ENCODE measurements at regions not wholly inside any gene's neighbourhood (a gene's known extent, or its start where the extent isn't known, plus 50 kb on each side); places are given as distances from the start of the nearest gene placed in this dataset.

DNA sequence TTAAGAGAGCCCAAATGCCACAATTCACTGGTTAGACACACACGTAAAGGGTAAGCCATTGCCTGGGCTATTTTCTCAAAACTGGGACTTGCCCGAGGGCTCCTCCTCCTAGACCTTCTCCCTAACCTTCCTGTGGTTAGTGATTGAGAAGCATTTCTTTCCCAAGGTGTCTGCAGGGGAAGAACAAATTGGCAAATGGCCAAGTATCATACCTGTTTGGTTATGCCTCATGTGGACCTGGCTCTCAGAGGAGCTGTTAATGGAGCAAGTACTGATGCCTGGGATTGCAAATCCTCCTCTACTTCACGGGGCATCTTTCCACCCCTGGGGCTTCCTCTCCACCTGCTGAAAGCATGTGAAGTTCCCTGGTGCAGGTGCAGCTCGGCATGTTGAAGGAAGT, 187.5 kb upstream of the CYRIA start:
- H3K36me3 ChIP-seq (replicated peaks; ENCODE audit: low read depth, low read length): no peaks in the 10 kb centered on the region
- H4K20me1 ChIP-seq (ENCODE audit: insufficient read depth, low read length): no peaks in the 10 kb centered on the region
- TF ChIP-seq, protein P1, sequence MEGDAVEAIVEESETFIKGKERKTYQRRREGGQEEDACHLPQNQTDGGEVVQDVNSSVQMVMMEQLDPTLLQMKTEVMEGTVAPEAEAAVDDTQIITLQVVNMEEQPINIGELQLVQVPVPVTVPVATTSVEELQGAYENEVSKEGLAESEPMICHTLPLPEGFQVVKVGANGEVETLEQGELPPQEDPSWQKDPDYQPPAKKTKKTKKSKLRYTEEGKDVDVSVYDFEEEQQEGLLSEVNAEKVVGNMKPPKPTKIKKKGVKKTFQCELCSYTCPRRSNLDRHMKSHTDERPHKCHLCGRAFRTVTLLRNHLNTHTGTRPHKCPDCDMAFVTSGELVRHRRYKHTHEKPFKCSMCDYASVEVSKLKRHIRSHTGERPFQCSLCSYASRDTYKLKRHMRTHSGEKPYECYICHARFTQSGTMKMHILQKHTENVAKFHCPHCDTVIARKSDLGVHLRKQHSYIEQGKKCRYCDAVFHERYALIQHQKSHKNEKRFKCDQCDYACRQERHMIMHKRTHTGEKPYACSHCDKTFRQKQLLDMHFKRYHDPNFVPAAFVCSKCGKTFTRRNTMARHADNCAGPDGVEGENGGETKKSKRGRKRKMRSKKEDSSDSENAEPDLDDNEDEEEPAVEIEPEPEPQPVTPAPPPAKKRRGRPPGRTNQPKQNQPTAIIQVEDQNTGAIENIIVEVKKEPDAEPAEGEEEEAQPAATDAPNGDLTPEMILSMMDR (IDR thresholded peaks at IDR 0.05; ENCODE audit: low read depth, low read length): no peak
- no peak for TF ChIP-seq EZH2phosphoT487 (IDR thresholded peaks at IDR 0.05; ENCODE audit: low read depth)
- H3K79me2 ChIP-seq (ENCODE audit: low read length): no peaks in the 10 kb centered on the region
- no peak overlapping the region for H3K9ac ChIP-seq (ENCODE audit: low read length)
- no peaks in the 10 kb centered on the region for H3K4me1 ChIP-seq (ENCODE audit: low read length)
- H3K4me3 ChIP-seq (ENCODE audit: low read length): no peak overlapping the region
- H3K4me2 ChIP-seq (ENCODE audit: low read length): no peak overlapping the region
- H3K27ac ChIP-seq (ENCODE audit: low read length): no peak overlapping the region
- H3K27me3 ChIP-seq (ENCODE audit: low read depth, low read length): no peaks in the 10 kb centered on the region
- H2AFZ ChIP-seq (ENCODE audit: low read depth, low read length): no peak overlapping the region
- H3K9me3 ChIP-seq (ENCODE audit: insufficient read depth, low read length): no peaks in the 10 kb centered on the region

DNA sequence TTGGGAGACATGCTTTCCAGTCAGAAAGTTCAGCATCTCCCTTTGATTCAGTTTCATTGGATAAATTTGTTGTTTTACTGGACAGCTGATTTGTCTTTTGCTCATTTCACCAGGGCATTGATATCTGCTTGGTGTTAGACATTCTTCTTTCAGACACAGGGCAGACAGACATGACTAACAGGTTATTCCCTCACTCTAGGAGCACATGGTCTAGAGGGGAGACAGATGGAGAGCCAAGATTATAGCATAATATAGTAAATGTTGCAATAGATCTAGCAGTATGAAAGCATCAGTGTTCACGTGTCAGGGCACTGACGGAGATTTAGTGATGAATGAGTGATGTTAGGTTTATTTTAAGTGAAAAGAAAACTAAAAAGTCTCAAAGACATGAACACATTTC, 187.0 kb upstream of the CYRIA start:
- Histone ChIP-seq H3K9ac (ENCODE audit: low read length) (no peak overlapping the region), H2AFZ (ENCODE audit: low read depth, low read length) (no peak overlapping the region), H3K4me2 (ENCODE audit: low read length) (no peak overlapping the region), H3K9me3 (ENCODE audit: insufficient read depth, low read length) (no peaks in the 10 kb centered on the region), H3K36me3 (replicated peaks; ENCODE audit: low read depth, low read length) (no peaks in the 10 kb centered on the region), H3K4me1 (ENCODE audit: low read length) (no peaks in the 10 kb centered on the region), H4K20me1 (ENCODE audit: insufficient read depth, low read length) (no peaks in the 10 kb centered on the region), H3K27ac (ENCODE audit: low read length) (no peak overlapping the region), H3K4me3 (ENCODE audit: low read length) (no peak overlapping the region), H3K27me3 (ENCODE audit: low read depth, low read length) (no peaks in the 10 kb centered on the region), H3K79me2 (ENCODE audit: low read length) (no peaks in the 10 kb centered on the region)
- TF ChIP-seq EZH2phosphoT487 (IDR thresholded peaks at IDR 0.05; ENCODE audit: low read depth): no peak
- TF ChIP-seq, protein P1 (IDR thresholded peaks at IDR 0.05; ENCODE audit: low read depth, low read length): no peak

DNA sequence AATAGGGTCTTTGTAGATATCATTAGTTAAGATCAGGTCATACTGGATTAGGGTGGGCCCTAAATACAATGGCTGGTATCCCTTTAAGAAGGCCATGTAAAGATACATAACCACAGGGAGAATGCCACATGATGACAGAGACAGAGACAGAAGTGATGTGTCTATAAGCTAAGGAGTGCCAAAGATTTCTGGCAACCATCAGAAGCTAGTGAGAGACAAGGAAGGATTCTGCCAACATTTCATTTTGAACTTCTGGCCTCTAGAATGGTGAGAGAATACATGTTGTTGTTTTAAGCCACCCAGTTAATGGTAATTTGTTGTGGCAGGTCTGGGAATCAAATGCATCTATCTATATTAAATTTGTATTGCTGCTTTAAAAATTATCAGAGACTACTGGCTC, 185.5 kb upstream of the CYRIA start:
- H3K4me3 ChIP-seq (ENCODE audit: low read length): no peak overlapping the region
- no peak overlapping the region for H2AFZ ChIP-seq (ENCODE audit: low read depth, low read length)
- no peaks in the 10 kb centered on the region for H3K4me1 ChIP-seq (ENCODE audit: low read length)
- H3K9me3 ChIP-seq (ENCODE audit: insufficient read depth, low read length): no peaks in the 10 kb centered on the region
- no peaks in the 10 kb centered on the region for H4K20me1 ChIP-seq (ENCODE audit: insufficient read depth, low read length)
- no peak for TF ChIP-seq EZH2phosphoT487 (IDR thresholded peaks at IDR 0.05; ENCODE audit: low read depth)
- TF ChIP-seq, protein P1 (IDR thresholded peaks at IDR 0.05; ENCODE audit: low read depth, low read length): no peak
- no peaks in the 10 kb centered on the region for H3K27me3 ChIP-seq (ENCODE audit: low read depth, low read length)
- H3K79me2 ChIP-seq (ENCODE audit: low read length): no peaks in the 10 kb centered on the region
- H3K27ac ChIP-seq (ENCODE audit: low read length): no peak overlapping the region
- H3K36me3 ChIP-seq (replicated peaks; ENCODE audit: low read depth, low read length): no peaks in the 10 kb centered on the region
- H3K9ac ChIP-seq (ENCODE audit: low read length): no peak overlapping the region
- H3K4me2 ChIP-seq (ENCODE audit: low read length): no peak overlapping the region

DNA sequence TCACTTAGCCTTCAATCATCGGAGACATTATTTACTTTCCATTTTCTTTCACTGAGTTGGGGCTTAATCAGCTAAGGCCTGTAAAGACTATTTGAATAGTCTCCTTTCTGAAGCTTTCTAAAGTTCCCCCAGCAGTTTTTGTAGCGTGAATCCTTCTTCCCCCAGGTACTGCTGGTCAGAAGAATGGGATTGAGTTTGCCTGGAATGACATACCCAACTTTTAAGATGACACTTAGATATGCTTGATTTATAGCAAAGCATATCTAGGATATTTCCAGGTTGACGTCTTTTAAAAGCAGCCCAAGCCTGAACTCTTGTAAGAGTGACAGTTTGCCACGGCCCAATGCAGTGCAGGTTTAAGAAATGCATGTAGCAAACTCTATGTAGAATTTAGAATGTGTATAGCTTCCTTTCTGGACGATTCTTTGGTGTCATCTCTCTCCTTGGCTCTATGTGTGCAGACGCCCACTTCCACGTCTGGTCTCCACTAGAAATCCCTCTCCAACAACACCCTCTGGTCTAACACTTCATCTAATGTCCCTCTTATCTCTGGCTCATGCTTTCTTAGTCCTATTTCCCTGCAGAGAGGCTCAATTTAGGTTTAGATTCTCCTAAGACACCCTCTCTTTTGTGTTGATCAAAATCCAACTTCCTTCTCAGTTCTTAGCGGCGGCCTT, 175.0 kb upstream of the CYRIA start:
- Histone ChIP-seq H3K27me3 (ENCODE audit: low read depth, low read length) (peaks cover 4% of the 10 kb centered on the region), H3K4me2 (ENCODE audit: low read length) (no peak overlapping the region), H3K79me2 (ENCODE audit: low read length) (no peaks in the 10 kb centered on the region), H3K4me1 (ENCODE audit: low read length) (no peaks in the 10 kb centered on the region), H3K4me3 (ENCODE audit: low read length) (no peak overlapping the region), H2AFZ (ENCODE audit: low read depth, low read length) (no peak overlapping the region), H3K9ac (ENCODE audit: low read length) (no peak overlapping the region), H4K20me1 (ENCODE audit: insufficient read depth, low read length) (no peaks in the 10 kb centered on the region), H3K9me3 (ENCODE audit: insufficient read depth, low read length) (no peaks in the 10 kb centered on the region), H3K27ac (ENCODE audit: low read length) (no peak overlapping the region), H3K36me3 (replicated peaks; ENCODE audit: low read depth, low read length) (no peaks in the 10 kb centered on the region)
- TF ChIP-seq, protein P1 (IDR thresholded peaks at IDR 0.05; ENCODE audit: low read depth, low read length): no peak
- TF ChIP-seq EZH2phosphoT487 (IDR thresholded peaks at IDR 0.05; ENCODE audit: low read depth): no peak
